ENCODE measurements at regions not wholly inside any gene's neighbourhood (a gene's known extent, or its start where the extent isn't known, plus 50 kb on each side); places are given as distances from the start of the nearest gene placed in this dataset.

DNA sequence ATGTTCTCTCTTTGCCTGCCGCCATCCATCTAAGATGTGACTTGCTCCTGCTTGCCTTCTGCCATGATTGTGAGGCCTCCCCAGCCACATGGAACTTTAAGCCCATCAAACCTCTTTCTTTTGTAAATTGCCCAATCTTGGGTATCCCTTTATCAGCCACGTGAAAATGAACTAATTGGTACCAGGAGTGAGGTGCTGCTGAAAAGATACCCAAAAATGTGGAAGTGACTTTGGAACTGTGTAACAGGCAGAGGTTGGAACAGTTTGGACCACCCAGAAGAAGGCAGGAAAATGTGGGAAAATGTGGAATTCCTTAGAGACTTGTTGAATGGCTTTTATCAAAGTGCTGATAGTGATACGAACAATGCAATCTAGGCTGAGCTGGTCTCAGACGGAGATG is 694.9 kb downstream of the FRK start:
- DNase-seq, result no peak
- H3K9me3 ChIP-seq (replicated peaks in 1 of 2; ENCODE audit: control insufficient read depth in 1 of 2, insufficient read depth in 1 of 2, low read length in 2 of 2), result peaks cover 19 to 31% of the 10 kb centered on the region in 2 donors
- no peaks in the 10 kb centered on the region for H4K20me1 ChIP-seq (ENCODE audit: insufficient read depth, low read length)
- H3K27me3 ChIP-seq (ENCODE audit: control insufficient read depth in 2 of 2, insufficient read depth in 2 of 2, low read length in 2 of 2), result no peaks in the 10 kb centered on the region
- no peak overlapping the region for H3K9ac ChIP-seq (ENCODE audit: insufficient read depth, low read length, poor library complexity, severe bottlenecking)
- Mint-ChIP-seq H3K4me1 (no peaks in the 10 kb centered on the region), H3K27ac (no peak overlapping the region), H3K9me3 (peaks cover 2 to 15% (median 4%) of the 10 kb centered on the region in 7 donors), H3K27me3 (ENCODE audit: low read depth in 3 of 3) (no peaks in the 10 kb centered on the region), H3K4me3 (no peak overlapping the region), H3K36me3 (no peaks in the 10 kb centered on the region)
- H2AFZ ChIP-seq (ENCODE audit: insufficient read depth, low read depth, low read length, poor library complexity, severe bottlenecking), result no peak overlapping the region
- intact Hi-C loops (cut with micrococcal nuclease), result no loop called here
- TF ChIP-seq, protein P1, sequence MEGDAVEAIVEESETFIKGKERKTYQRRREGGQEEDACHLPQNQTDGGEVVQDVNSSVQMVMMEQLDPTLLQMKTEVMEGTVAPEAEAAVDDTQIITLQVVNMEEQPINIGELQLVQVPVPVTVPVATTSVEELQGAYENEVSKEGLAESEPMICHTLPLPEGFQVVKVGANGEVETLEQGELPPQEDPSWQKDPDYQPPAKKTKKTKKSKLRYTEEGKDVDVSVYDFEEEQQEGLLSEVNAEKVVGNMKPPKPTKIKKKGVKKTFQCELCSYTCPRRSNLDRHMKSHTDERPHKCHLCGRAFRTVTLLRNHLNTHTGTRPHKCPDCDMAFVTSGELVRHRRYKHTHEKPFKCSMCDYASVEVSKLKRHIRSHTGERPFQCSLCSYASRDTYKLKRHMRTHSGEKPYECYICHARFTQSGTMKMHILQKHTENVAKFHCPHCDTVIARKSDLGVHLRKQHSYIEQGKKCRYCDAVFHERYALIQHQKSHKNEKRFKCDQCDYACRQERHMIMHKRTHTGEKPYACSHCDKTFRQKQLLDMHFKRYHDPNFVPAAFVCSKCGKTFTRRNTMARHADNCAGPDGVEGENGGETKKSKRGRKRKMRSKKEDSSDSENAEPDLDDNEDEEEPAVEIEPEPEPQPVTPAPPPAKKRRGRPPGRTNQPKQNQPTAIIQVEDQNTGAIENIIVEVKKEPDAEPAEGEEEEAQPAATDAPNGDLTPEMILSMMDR (IDR thresholded peaks at IDR 0.05), result no peak
- no peak overlapping the region for H3K4me3 ChIP-seq (replicated peaks in 1 of 3; ENCODE audit: low read depth in 2 of 3, low read length in 3 of 3)
- no peaks in the 10 kb centered on the region for H3K4me1 ChIP-seq (ENCODE audit: control insufficient read depth in 1 of 2, insufficient read depth in 2 of 2, low read length in 2 of 2)
- no peaks in the 10 kb centered on the region for H3K79me2 ChIP-seq (ENCODE audit: insufficient read depth, low read length)
- no peak overlapping the region for H3K4me2 ChIP-seq (replicated peaks; ENCODE audit: extremely low read depth, low read length, poor library complexity, severe bottlenecking)
- H3K27ac ChIP-seq (ENCODE audit: low read depth in 1 of 2, low read length in 2 of 2), result no peak overlapping the region
- H3K36me3 ChIP-seq (replicated peaks in 1 of 2; ENCODE audit: control insufficient read depth in 1 of 2, insufficient read depth in 2 of 2, low read length in 2 of 2), result no peaks in the 10 kb centered on the region
- 87% methylated on average over 3 of the region's 4 CpGs for WGBS (ENCODE audit: insufficient coverage)

DNA sequence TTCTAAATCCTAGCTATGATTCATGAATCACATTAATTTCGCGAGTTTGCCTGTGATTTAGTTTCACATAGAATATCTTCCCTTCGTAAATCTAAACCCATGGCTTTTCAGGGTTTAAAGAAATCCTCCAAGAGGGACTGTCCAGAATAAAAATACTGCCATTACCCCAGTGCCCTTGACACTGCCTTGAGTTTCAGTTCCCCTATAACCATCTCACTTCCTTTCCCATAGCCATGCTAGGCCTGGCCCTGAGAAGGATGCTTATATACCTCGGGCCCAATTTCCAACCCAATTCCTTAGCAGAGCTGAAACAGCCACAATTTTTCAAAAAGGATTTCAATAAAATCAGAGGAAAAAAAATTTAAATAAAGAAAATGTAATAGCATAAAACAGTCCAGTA is 697.3 kb downstream of the FRK start:
- Histone ChIP-seq H3K27me3 (ENCODE audit: control insufficient read depth in 2 of 2, insufficient read depth in 2 of 2, low read length in 2 of 2) (no peaks in the 10 kb centered on the region), H3K9ac (ENCODE audit: insufficient read depth, low read length, poor library complexity, severe bottlenecking) (no peak overlapping the region), H3K79me2 (ENCODE audit: insufficient read depth, low read length) (no peaks in the 10 kb centered on the region), H3K4me3 (replicated peaks in 1 of 3; ENCODE audit: low read depth in 2 of 3, low read length in 3 of 3) (no peak overlapping the region), H4K20me1 (ENCODE audit: insufficient read depth, low read length) (no peaks in the 10 kb centered on the region), H3K36me3 (replicated peaks in 1 of 2; ENCODE audit: control insufficient read depth in 1 of 2, insufficient read depth in 2 of 2, low read length in 2 of 2) (no peaks in the 10 kb centered on the region), H2AFZ (ENCODE audit: insufficient read depth, low read depth, low read length, poor library complexity, severe bottlenecking) (no peak overlapping the region), H3K27ac (ENCODE audit: low read depth in 1 of 2, low read length in 2 of 2) (no peak overlapping the region), H3K4me2 (replicated peaks; ENCODE audit: extremely low read depth, low read length, poor library complexity, severe bottlenecking) (no peak overlapping the region), H3K9me3 (replicated peaks in 1 of 2; ENCODE audit: control insufficient read depth in 1 of 2, insufficient read depth in 1 of 2, low read length in 2 of 2) (peaks cover 19 to 25% of the 10 kb centered on the region in 2 donors), H3K4me1 (ENCODE audit: control insufficient read depth in 1 of 2, insufficient read depth in 2 of 2, low read length in 2 of 2) (no peaks in the 10 kb centered on the region)
- H3K9me3 Mint-ChIP-seq, result peaks cover 2 to 15% (median 4%) of the 10 kb centered on the region in 7 donors
- no peaks in the 10 kb centered on the region for H3K36me3 Mint-ChIP-seq
- DNase-seq, result no peak
- no peaks in the 10 kb centered on the region for H3K4me1 Mint-ChIP-seq
- TF ChIP-seq, protein P1 (IDR thresholded peaks at IDR 0.05), result no peak
- H3K27ac Mint-ChIP-seq, result no peak overlapping the region
- intact Hi-C loops (cut with micrococcal nuclease), result no loop called here
- WGBS (ENCODE audit: insufficient coverage), result no CpG with 5 or more reads among the region's 4 CpGs
- no peaks in the 10 kb centered on the region for H3K27me3 Mint-ChIP-seq (ENCODE audit: low read depth in 3 of 3)
- H3K4me3 Mint-ChIP-seq, result no peak overlapping the region
